SK-MEL-5 (cell line): ENCODE measurements at regions not wholly inside any gene's neighbourhood (a gene's known extent, or its start where the extent isn't known, plus 50 kb on each side); places are given as distances from the start of the nearest gene placed in this dataset.

ENCODE experiments used
- DNase-seq: peaks from one replicate; pipeline ENCODE4 v3.0.0-alpha.2; 2016; ENCODE audit warnings: low read depth, low spot score
- in situ Hi-C: cut with HindIII; loops from 2 replicates; pipeline ENCODE4 v1.10.0; 2016; ENCODE audit warnings: low sequenced_read_pairs, high pct_unique_total_duplicates, low pct_unique_long_range_greater_than_20kb

GRCh38 chr2:144605231-144605840, 85.4 kb upstream of the ZEB2 start:
- DNase-seq = no peak
- in situ Hi-C loops = no loop called here

GRCh38 chr2:144603334-144603733, 83.4 kb upstream of the ZEB2 start:
- no peak for DNase-seq
- in situ Hi-C loops = no loop called here

- in situ Hi-C loops = no loop called here
- DNase-seq = no peak
These were observed 79.0 kb upstream of the ZEB2 start for GRCh38 chr2:144598906-144599305.

GRCh38 chr2:144597894-144598593, 78.1 kb upstream of the ZEB2 start:
- DNase-seq = no peak
- in situ Hi-C loops = no loop called here

- in situ Hi-C loops = no loop called here
- DNase-seq = no peak
These were observed 77.5 kb upstream of the ZEB2 start for GRCh38 chr2:144597388-144597787.

GRCh38 chr2:144596073-144596871, 76.4 kb upstream of the ZEB2 start:
- peak; percentile 57 for DNase-seq
- in situ Hi-C loops = no loop called here

- in situ Hi-C loops = no loop called here
- no peak for DNase-seq
These were observed 75.8 kb upstream of the ZEB2 start for GRCh38 chr2:144595686-144596072.

- in situ Hi-C loops = no loop called here
- DNase-seq = no peak
These were observed 75.4 kb upstream of the ZEB2 start for GRCh38 chr2:144595279-144595678.

GRCh38 chr2:144593803-144594202, 73.9 kb upstream of the ZEB2 start:
- in situ Hi-C loops = no loop called here
- DNase-seq = no peak

GRCh38 chr2:144592500-144593256, 72.8 kb upstream of the ZEB2 start:
- in situ Hi-C loops = no loop called here
- DNase-seq = no peak

- in situ Hi-C loops = no loop called here
- no peak for DNase-seq
These were observed 67.4 kb upstream of the ZEB2 start for GRCh38 chr2:144587306-144587705.

- in situ Hi-C loops = no loop called here
These were observed 66.6 kb upstream of the ZEB2 start for GRCh38 chr2:144586476-144586875.

GRCh38 chr2:144583741-144584453, 64.0 kb upstream of the ZEB2 start:
- in situ Hi-C loops = no loop called here
- DNase-seq = no peak

More at GRCh38 chr2:144586476-144586875, 66.6 kb upstream of the ZEB2 start:
- no peak for DNase-seq

GRCh38 chr2:144583381-144583729, 63.4 kb upstream of the ZEB2 start:
- no peak for DNase-seq
- in situ Hi-C loops = no loop called here

- in situ Hi-C loops = no loop called here
These were observed 62.9 kb upstream of the ZEB2 start for GRCh38 chr2:144582651-144583380.

GRCh38 chr2:144580521-144581161, 60.7 kb upstream of the ZEB2 start:
- peak; percentile 15 for DNase-seq
- in situ Hi-C loops = no loop called here

More at GRCh38 chr2:144582651-144583380, 62.9 kb upstream of the ZEB2 start:
- DNase-seq = no peak
